CD8-positive, alpha-beta memory T cell (primary cell): ENCODE measurements at regions not wholly inside any gene's neighbourhood (a gene's known extent, or its start where the extent isn't known, plus 50 kb on each side); places are given as distances from the start of the nearest gene placed in this dataset.

Experiments
- CTCF ChIA-PET: fragments of 350-600 bp; sonication (Branson Sonifier 250); formaldehyde crosslinking; loops from one replicate; lab custom pipeline; 2021; ENCODE audit warnings: antibody characterized with exemption; lab: Charles Lee
- POLR2A ChIA-PET: fragments of 350-600 bp; sonication (Branson Sonifier 250); formaldehyde crosslinking; loops from one replicate; lab custom pipeline; 2021; ENCODE audit warnings: antibody characterized with exemption; lab: Charles Lee
- DNase-seq, 5 donors: peaks; one replicate each; pipeline versions ENCODE4 v3.0.0 to v3.0.0-alpha.2; 2020 to 2022; ENCODE audit warnings: mixed read lengths in 1 of 5
- H3K27ac ChIP-seq: one replicate; pipeline ENCODE4 v1.7.0; 2013; ENCODE audit warnings: low read depth, mild to moderate bottlenecking, low read length, moderate library complexity
- H3K27me3 ChIP-seq: 2 replicates; pipeline ENCODE4 v1.7.0; 2013; ENCODE audit warnings: low read length, mild to moderate bottlenecking; ENCODE audit not compliant: insufficient read depth, poor library complexity, severe bottlenecking
- H3K36me3 ChIP-seq: 2 replicates; pipeline ENCODE4 v1.7.0; 2013; ENCODE audit warnings: mild to moderate bottlenecking, low read length, moderate library complexity; ENCODE audit not compliant: insufficient read depth
- H3K4me1 ChIP-seq: 2 replicates; pipeline ENCODE4 v1.7.0; 2013; ENCODE audit warnings: mild to moderate bottlenecking, low read length, moderate library complexity; ENCODE audit not compliant: insufficient read depth
- H3K4me3 ChIP-seq: 2 replicates; pipeline ENCODE4 v1.7.0; 2013; ENCODE audit warnings: mild to moderate bottlenecking, low read length
- H3K9me3 ChIP-seq: 2 replicates; pipeline ENCODE4 v1.7.0; 2013; ENCODE audit warnings: mild to moderate bottlenecking, low read length
- H3K27ac Mint-ChIP-seq, 8 donors: one replicate each; pipeline ENCODE4 v1.8.0; 2020 to 2021; ENCODE audit warnings: mixed read lengths in 8 of 8, mild to moderate bottlenecking in 6 of 8, inconsistent platforms in 3 of 8, moderate library complexity in 3 of 8
- H3K27me3 Mint-ChIP-seq, 2 donors: one replicate each; pipeline ENCODE4 v1.8.0; 2020 to 2021; ENCODE audit warnings: mixed read lengths in 2 of 2, mild to moderate bottlenecking in 1 of 2, moderate library complexity in 1 of 2
- H3K36me3 Mint-ChIP-seq, 3 donors: one replicate each; pipeline ENCODE4 v1.8.0; 2020 to 2021; ENCODE audit warnings: mixed read lengths in 3 of 3, inconsistent platforms in 1 of 3, mild to moderate bottlenecking in 1 of 3
- H3K4me1 Mint-ChIP-seq, 3 donors: one replicate each; pipeline ENCODE4 v1.8.0; 2020 to 2021; ENCODE audit warnings: mixed read lengths in 3 of 3, inconsistent platforms in 1 of 3, mild to moderate bottlenecking in 1 of 3
- H3K4me3 Mint-ChIP-seq, 7 donors: one replicate each; pipeline ENCODE4 v1.8.0; 2020 to 2021; ENCODE audit warnings: mixed read lengths in 7 of 7, mild to moderate bottlenecking in 6 of 7, moderate library complexity in 4 of 7, inconsistent platforms in 2 of 7
- H3K9me3 Mint-ChIP-seq, 5 donors: one replicate each; pipeline ENCODE4 v1.8.0; 2020 to 2022; ENCODE audit warnings: mixed read lengths in 5 of 5, mild to moderate bottlenecking in 3 of 5, moderate library complexity in 2 of 5, inconsistent platforms in 1 of 5

DNA sequence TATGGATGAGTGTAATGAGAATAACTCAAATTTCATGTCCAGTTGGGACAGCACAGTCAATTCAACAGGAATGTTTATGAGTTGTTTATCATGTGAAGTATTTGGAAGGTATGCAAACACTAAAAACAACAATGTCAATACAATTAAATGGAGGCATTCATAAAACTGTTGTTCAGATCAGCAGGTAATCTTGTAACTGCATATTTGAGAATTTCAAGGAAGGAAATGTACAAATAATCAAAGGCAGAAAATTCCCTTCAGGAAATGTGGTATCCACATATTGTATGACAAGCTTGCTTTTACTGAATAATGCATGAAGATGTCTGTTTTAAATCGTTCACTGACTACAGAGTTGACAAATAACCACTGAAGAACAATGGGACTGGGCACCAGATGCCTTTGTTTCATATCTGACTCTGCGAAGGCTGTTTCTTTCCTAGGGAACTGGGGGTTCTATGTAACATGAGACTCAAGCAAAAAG lies 198.3 kb downstream of the LTN1 start:
- no peaks in the 10 kb centered on the region for H3K27me3 Mint-ChIP-seq
- Histone ChIP-seq H3K4me1 (no peaks in the 10 kb centered on the region), H3K4me3 (no peak overlapping the region), H3K27me3 (no peaks in the 10 kb centered on the region), H3K36me3 (no peaks in the 10 kb centered on the region), H3K9me3 (no peaks in the 10 kb centered on the region), H3K27ac (no peak overlapping the region)
- POLR2A ChIA-PET, result no interaction called here
- H3K36me3 Mint-ChIP-seq, result peaks cover 3 to 14% (median 9%) of the 10 kb centered on the region in 3 donors
- no peak for DNase-seq
- H3K4me1 Mint-ChIP-seq, result peaks cover 19 to 34% (median 31%) of the 10 kb centered on the region in 3 donors
- no peaks in the 10 kb centered on the region for H3K9me3 Mint-ChIP-seq
- no peak overlapping the region for H3K4me3 Mint-ChIP-seq
- CTCF ChIA-PET, result no interaction called here
- H3K27ac Mint-ChIP-seq, result no peak overlapping the region

DNA sequence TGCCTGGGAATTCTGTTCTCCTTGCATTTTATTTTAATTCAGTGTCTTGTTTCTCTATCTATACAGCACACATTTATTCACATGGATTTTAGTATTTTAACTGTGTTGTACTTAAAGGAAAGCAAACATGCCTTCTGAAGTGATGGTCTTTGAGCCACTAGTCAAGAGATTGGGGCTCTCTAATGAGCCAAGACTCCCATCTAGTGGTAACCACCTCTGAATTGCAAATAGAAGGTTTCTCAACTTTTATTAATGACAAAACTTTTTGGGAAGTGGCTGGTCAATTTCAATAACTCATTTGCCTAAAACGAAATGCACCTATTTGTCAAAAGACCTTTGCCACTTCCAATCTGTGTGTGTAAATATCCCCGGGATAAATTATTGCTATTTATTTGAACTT lies 199.6 kb downstream of the LTN1 start:
- Mint-ChIP-seq H3K27ac (peak overlapping the region in 1 of 8 donors; percentile 12), H3K9me3 (no peaks in the 10 kb centered on the region), H3K27me3 (no peaks in the 10 kb centered on the region), H3K4me3 (no peak overlapping the region), H3K36me3 (peaks cover 3 to 7% (median 6%) of the 10 kb centered on the region in 3 donors), H3K4me1 (peaks cover 19 to 42% (median 34%) of the 10 kb centered on the region in 3 donors)
- H3K4me1 ChIP-seq, result no peaks in the 10 kb centered on the region
- no peaks in the 10 kb centered on the region for H3K36me3 ChIP-seq
- DNase-seq, result no peak
- POLR2A ChIA-PET, result no interaction called here
- no peak overlapping the region for H3K4me3 ChIP-seq
- no peak overlapping the region for H3K27ac ChIP-seq
- CTCF ChIA-PET, result interaction anchor here (0.8 to 1.2 kb wide), 2 partner anchors 9 to 35 kb away, joined by 3 to 4 read pairs; no protein-coding TSS in a partner anchor
- no peaks in the 10 kb centered on the region for H3K9me3 ChIP-seq
- no peaks in the 10 kb centered on the region for H3K27me3 ChIP-seq

DNA sequence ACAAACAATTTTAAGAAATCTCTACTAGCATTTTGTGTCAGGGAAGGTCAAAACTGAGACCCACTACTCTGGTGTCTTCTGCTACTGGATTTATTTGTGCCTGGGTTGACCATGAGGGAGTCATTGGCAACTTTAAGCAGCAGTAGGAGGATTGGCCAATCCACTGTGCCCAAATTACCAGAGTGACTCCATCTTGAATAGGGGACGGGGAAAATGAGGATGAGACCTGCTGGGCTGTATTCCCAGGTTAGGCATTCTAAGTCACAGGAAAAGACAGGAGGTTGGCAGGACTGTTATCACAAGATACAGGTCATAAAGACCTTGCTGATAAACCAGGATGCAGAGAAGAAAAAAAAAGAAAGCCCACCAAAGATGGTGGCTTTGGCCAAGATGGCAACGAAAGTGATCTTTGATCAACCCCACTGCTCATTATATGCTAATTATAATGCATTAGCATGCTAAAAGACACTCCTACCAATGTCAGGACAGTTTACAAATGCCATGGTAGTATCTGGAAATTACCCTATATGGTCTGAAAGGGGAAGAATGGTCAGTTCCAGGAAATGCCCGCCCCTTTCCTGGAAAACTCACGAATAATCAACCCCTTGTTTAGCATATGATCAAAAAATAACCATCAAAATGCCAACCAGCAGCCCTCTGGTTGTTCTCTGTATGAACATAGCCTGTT lies 200.9 kb downstream of the LTN1 start:
- peak overlapping the region in 4 of 8 donors; percentile 1 to 35 (median 20) for H3K27ac Mint-ChIP-seq
- no peaks in the 10 kb centered on the region for H3K27me3 Mint-ChIP-seq
- no peaks in the 10 kb centered on the region for H3K27me3 ChIP-seq
- no peaks in the 10 kb centered on the region for H3K9me3 ChIP-seq
- no peak overlapping the region for H3K4me3 ChIP-seq
- no peak overlapping the region for H3K27ac ChIP-seq
- H3K36me3 ChIP-seq, result no peaks in the 10 kb centered on the region
- no peaks in the 10 kb centered on the region for H3K4me1 ChIP-seq
- ChIA-PET POLR2A (no interaction called here), CTCF (interaction anchor here (1.2 kb wide), 1 partner anchor 10 kb away, joined by 4 read pairs; no protein-coding TSS in a partner anchor)
- H3K4me1 Mint-ChIP-seq, result peaks cover 26 to 53% (median 44%) of the 10 kb centered on the region in 3 donors
- H3K9me3 Mint-ChIP-seq, result no peaks in the 10 kb centered on the region
- H3K4me3 Mint-ChIP-seq, result no peak overlapping the region
- DNase-seq, result no peak
- H3K36me3 Mint-ChIP-seq, result peaks cover 2 to 13% (median 9%) of the 10 kb centered on the region in 3 donors

DNA sequence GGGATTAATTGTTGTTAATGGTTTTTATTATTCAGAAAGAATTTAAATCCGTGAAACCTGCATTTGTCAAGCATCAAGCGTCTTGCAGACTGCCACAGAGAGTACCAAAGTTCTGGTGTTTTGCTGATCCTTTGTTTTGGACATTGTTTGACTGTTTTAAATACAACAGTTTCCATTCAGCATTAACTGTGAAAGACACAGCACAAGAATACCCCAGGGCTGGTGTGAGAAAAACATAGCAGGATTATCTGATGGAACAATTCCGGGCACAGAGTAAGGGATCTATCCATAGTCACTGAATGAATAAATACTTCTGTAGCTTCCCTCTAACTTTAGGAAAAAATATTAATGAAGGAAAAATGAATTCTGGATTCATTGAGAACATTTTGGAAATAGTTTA lies 202.3 kb downstream of the LTN1 start:
- CTCF ChIA-PET, result no interaction called here

DNA sequence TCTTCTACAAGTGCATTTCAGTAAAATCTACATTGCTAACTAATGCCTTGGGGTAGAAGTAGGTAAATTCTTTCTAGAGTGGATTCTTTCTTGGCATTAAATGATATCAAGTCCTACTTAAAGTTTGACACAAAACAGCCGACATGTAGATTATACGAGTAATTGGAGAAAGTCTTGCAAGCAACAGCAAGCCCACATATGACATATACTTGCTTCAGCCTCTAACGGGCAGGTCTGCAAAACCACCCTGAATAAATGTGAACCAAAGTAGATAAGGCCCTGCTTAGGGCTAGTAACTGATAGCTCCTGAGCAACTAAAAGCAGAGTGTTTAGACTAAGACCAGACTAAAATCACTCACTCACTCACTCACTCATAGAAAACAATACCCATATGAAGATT lies 203.2 kb downstream of the LTN1 start:
- peaks cover 14 to 30% (median 16%) of the 10 kb centered on the region in 3 donors for H3K36me3 Mint-ChIP-seq
- ChIA-PET CTCF (no interaction called here), POLR2A (no interaction called here)
- Histone ChIP-seq H3K36me3 (no peaks in the 10 kb centered on the region), H3K4me3 (no peak overlapping the region), H3K27me3 (no peaks in the 10 kb centered on the region), H3K27ac (no peak overlapping the region), H3K4me1 (no peaks in the 10 kb centered on the region), H3K9me3 (no peaks in the 10 kb centered on the region)
- H3K4me3 Mint-ChIP-seq, result no peak overlapping the region
- H3K27ac Mint-ChIP-seq, result peak overlapping the region in 1 of 8 donors; percentile 27
- no peak for DNase-seq
- no peaks in the 10 kb centered on the region for H3K9me3 Mint-ChIP-seq
- peaks cover 41 to 66% (median 56%) of the 10 kb centered on the region in 3 donors for H3K4me1 Mint-ChIP-seq
- H3K27me3 Mint-ChIP-seq, result no peaks in the 10 kb centered on the region

More for the DNA sequence above, 202.3 kb downstream of the LTN1 start:
- Mint-ChIP-seq H3K4me3 (peak overlapping the region in 1 of 7 donors; percentile 35), H3K4me1 (peaks cover 37 to 62% (median 54%) of the 10 kb centered on the region in 3 donors), H3K36me3 (peaks cover 6 to 22% (median 14%) of the 10 kb centered on the region in 3 donors), H3K9me3 (no peaks in the 10 kb centered on the region), H3K27me3 (no peaks in the 10 kb centered on the region), H3K27ac (peak overlapping the region in 2 of 8 donors; percentile 26 to 36)
- no peaks in the 10 kb centered on the region for H3K27me3 ChIP-seq
- no peak for DNase-seq
- POLR2A ChIA-PET, result no interaction called here
- H3K4me1 ChIP-seq, result no peaks in the 10 kb centered on the region
- H3K4me3 ChIP-seq, result no peak overlapping the region
- H3K27ac ChIP-seq, result no peak overlapping the region
- no peaks in the 10 kb centered on the region for H3K9me3 ChIP-seq
- no peaks in the 10 kb centered on the region for H3K36me3 ChIP-seq

DNA sequence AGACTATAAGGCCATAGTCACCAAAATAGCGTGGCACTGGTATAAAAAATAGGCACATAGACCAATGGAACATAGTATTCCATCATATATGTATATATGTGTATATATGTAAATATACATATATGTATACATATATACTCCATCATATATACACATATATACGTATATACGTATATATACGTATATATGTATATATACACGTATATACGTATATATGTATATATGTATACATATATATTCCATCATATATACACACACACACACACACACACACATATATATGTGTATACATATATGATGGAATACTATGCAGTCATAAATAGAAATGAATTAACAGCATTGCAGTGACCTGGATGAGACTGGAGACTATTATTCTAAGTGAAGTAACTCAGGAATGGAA lies 204.6 kb downstream of the LTN1 start:
- Mint-ChIP-seq H3K4me1 (peaks cover 37 to 59% (median 47%) of the 10 kb centered on the region in 3 donors), H3K9me3 (no peaks in the 10 kb centered on the region), H3K27ac (no peak overlapping the region), H3K27me3 (no peaks in the 10 kb centered on the region), H3K4me3 (no peak overlapping the region), H3K36me3 (peaks cover 13 to 31% (median 16%) of the 10 kb centered on the region in 3 donors)
- Histone ChIP-seq H3K4me1 (no peaks in the 10 kb centered on the region), H3K27ac (no peak overlapping the region), H3K4me3 (no peak overlapping the region), H3K27me3 (no peaks in the 10 kb centered on the region), H3K36me3 (no peaks in the 10 kb centered on the region), H3K9me3 (no peaks in the 10 kb centered on the region)
- DNase-seq, result no peak
- POLR2A ChIA-PET, result no interaction called here
- CTCF ChIA-PET, result no interaction called here

DNA sequence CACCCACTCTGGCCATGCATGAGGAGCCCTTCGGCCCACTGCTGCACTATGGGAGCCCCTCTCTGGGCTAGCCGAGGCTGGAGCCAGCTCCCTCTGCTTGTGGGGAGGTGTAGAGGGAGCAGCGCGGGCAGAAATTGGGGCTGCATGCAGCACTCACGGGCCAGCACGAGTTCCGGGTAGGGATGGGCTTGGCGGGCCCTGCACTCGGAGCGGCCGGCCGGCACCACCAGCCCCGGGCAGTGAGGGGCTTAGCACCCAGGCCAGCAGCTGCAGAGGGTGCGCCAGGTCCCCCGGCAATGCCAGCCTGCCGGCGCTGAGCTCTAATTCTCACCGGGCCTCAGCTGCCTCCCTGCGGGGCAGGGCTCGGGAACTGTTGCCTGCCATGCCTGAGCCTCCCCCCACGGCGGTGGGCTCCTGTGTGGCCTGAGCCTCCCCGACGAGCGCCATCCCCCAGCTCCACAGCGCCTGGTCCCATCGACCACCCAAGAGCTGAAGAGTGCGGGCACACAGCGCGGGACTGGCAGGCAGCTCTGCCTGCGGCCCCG lies 209.0 kb downstream of the LTN1 start:
- H3K9me3 Mint-ChIP-seq, result no peaks in the 10 kb centered on the region
- peak in 1 of 5 donors; percentile 43 for DNase-seq
- no peaks in the 10 kb centered on the region for H3K27me3 ChIP-seq
- H3K36me3 Mint-ChIP-seq, result peaks cover 14 to 42% (median 24%) of the 10 kb centered on the region in 3 donors
- H3K27me3 Mint-ChIP-seq, result no peaks in the 10 kb centered on the region
- no peak overlapping the region for H3K27ac ChIP-seq
- no peak overlapping the region for H3K27ac Mint-ChIP-seq
- H3K4me3 ChIP-seq, result no peak overlapping the region
- POLR2A ChIA-PET, result no interaction called here
- no peak overlapping the region for H3K4me3 Mint-ChIP-seq
- no peaks in the 10 kb centered on the region for H3K36me3 ChIP-seq
- peaks cover 21 to 40% (median 24%) of the 10 kb centered on the region in 3 donors for H3K4me1 Mint-ChIP-seq
- no peaks in the 10 kb centered on the region for H3K9me3 ChIP-seq
- H3K4me1 ChIP-seq, result no peaks in the 10 kb centered on the region
- CTCF ChIA-PET, result interaction anchor here (0.8 kb wide), 1 partner anchor 39 kb away, joined by 3 read pairs; no protein-coding TSS in a partner anchor
